Psoas muscle (tissue), 7 donors: ENCODE measurements at regions not wholly inside any gene's neighbourhood (a gene's known extent, or its start where the extent isn't known, plus 50 kb on each side); places are given as distances from the start of the nearest gene placed in this dataset.

ENCODE experiments used
- ATAC-seq, 4 donors: fragments of 200-7000 bp; cut with Tn5 transposase; one replicate each; pipeline ENCODE4 v1.9.1; 2020; ENCODE audit warnings: moderate library complexity in 3 of 4, mild to moderate bottlenecking in 2 of 4
- DNase-seq, 2 donors: peaks; one replicate each; pipeline ENCODE4 v3.0.0-alpha.2; 2020
- H3K27ac ChIP-seq: fragments of 200-600 bp; one replicate; pipeline ENCODE4 v1.8.0; 2022
- H3K27me3 ChIP-seq, 3 donors: fragments of 200-600 bp in 1 of 3; one replicate each; pipeline versions ENCODE4 v1.6.1 to v1.8.0; 2013 to 2022; ENCODE audit warnings: low read length in 2 of 3, mild to moderate bottlenecking in 2 of 3, moderate library complexity in 1 of 3; ENCODE audit not compliant: insufficient read depth in 3 of 3
- H3K36me3 ChIP-seq, 2 donors: fragments of 200-600 bp in 1 of 2; one replicate each; pipeline versions ENCODE4 v1.6.1 to v1.8.0; 2013 to 2022; ENCODE audit warnings: low read depth in 1 of 2, mild to moderate bottlenecking in 1 of 2, moderate library complexity in 1 of 2; ENCODE audit not compliant: insufficient read depth in 1 of 2
- H3K4me1 ChIP-seq: fragments of 200-600 bp; one replicate; pipeline ENCODE4 v1.8.0; 2022
- H3K4me3 ChIP-seq: fragments of 200-600 bp; one replicate; pipeline ENCODE4 v1.8.0; 2022; ENCODE audit warnings: mild to moderate bottlenecking
- H3K9me3 ChIP-seq: fragments of 200-600 bp; one replicate; pipeline ENCODE4 v1.8.0; 2022
- WGBS, 3 donors: extraction: QIAGEN DNeasy Blood & Tissue Kit; methylation state at CpG; one replicate each; pipeline versions ENCODE4 v1.1.6 to v1.1.7; 2013; 5-methylcytosine and 5-hydroxymethylcytosine counted together
- intact Hi-C, 2 donors: fragments of 100-400 bp; cut with DNase I; formaldehyde crosslinking; loops; one replicate each; pipeline versions ENCODE4 v1.11.0 to v1.14.2; 2022
- TF ChIP-seq, protein P1 (sequence below): fragments of 200-600 bp; IDR thresholded peaks from one replicate; pipeline ENCODE4 v1.8.0; 2022; ENCODE audit warnings: antibody characterized with exemption
- donor health status: healthy with polysubstance abuse.
- donor health status: DM: no; HTN: no; CAD: no; lungs with moderate emphysema.
- donor health status: Bipolar disorder and iron deficiency.
- donor health status: healthy.
- donor health status: DM: yes; HTN: yes; CAD: no.
- donor health status: DM: no; HTN: no; CAD: no.
- donor health status: DM: yes; HTN: yes; CAD: no.

DNA sequence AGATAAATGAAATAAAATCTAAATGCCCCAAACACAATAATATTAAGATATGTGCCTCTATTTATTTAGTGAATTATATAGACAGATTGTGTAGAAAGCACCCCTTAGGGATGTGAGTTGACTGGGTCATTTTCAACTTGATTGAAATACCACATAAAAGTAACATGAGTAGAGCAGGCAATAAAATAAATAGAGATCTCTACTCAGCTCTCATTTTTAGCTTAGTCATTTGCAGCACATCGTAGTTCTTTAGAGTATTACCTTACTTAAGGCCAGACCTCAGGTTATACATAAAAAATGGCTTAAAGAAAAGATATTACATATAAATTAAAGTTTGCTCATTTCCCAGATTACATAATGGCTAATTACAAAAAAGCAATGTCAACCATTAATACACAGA lies 1525.6 kb upstream of the PRR20A start:
- Histone ChIP-seq H3K9me3 (no peaks in the 10 kb centered on the region), H3K27ac (no peak overlapping the region), H3K4me3 (no peak overlapping the region), H3K27me3 (no peaks in the 10 kb centered on the region), H3K36me3 (no peaks in the 10 kb centered on the region), H3K4me1 (no peaks in the 10 kb centered on the region)
- DNase-seq (no peak), ATAC-seq (peak in 3 of 4 donors; percentile 49 to 75 (median 57))
- WGBS, 3 donors = 19 to 26% (median 22%) methylated on average over 1 of the region's 1 CpG
- TF ChIP-seq, protein P1, sequence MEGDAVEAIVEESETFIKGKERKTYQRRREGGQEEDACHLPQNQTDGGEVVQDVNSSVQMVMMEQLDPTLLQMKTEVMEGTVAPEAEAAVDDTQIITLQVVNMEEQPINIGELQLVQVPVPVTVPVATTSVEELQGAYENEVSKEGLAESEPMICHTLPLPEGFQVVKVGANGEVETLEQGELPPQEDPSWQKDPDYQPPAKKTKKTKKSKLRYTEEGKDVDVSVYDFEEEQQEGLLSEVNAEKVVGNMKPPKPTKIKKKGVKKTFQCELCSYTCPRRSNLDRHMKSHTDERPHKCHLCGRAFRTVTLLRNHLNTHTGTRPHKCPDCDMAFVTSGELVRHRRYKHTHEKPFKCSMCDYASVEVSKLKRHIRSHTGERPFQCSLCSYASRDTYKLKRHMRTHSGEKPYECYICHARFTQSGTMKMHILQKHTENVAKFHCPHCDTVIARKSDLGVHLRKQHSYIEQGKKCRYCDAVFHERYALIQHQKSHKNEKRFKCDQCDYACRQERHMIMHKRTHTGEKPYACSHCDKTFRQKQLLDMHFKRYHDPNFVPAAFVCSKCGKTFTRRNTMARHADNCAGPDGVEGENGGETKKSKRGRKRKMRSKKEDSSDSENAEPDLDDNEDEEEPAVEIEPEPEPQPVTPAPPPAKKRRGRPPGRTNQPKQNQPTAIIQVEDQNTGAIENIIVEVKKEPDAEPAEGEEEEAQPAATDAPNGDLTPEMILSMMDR = no peak
- intact Hi-C loops = no loop called here

- Histone ChIP-seq H3K36me3 (no peaks in the 10 kb centered on the region), H3K27ac (no peak overlapping the region), H3K4me1 (no peaks in the 10 kb centered on the region), H3K9me3 (no peaks in the 10 kb centered on the region), H3K4me3 (no peak overlapping the region), H3K27me3 (no peaks in the 10 kb centered on the region)
- no peak for DNase-seq
- intact Hi-C loops = no loop called here
- TF ChIP-seq, protein P1 = no peak
- ATAC-seq = no peak
- 86 to 88% (median 86%) methylated on average over 3 of the region's 3 CpGs for WGBS, 3 donors
Observed at GRCh38 chr13:55617241-55617640, 1523.5 kb upstream of the PRR20A start.

GRCh38 chr13:55627221-55627620 lies 1513.5 kb upstream of the PRR20A start:
- DNase-seq (no peak), ATAC-seq (no peak)
- whole genome bisulfite sequencing, 3 donors = 58 to 65% (median 62%) methylated on average over 2 of the region's 2 CpGs

GRCh38 chr13:55632402-55632801 lies 1508.3 kb upstream of the PRR20A start:
- intact Hi-C loops = no loop called here
- Histone ChIP-seq H3K4me3 (no peak overlapping the region), H3K4me1 (no peaks in the 10 kb centered on the region), H3K27ac (no peak overlapping the region), H3K27me3 (no peaks in the 10 kb centered on the region), H3K9me3 (peaks cover 3% of the 10 kb centered on the region), H3K36me3 (no peaks in the 10 kb centered on the region)
- DNase-seq (no peak), ATAC-seq (no peak)
- TF ChIP-seq, protein P1 = no peak

More at GRCh38 chr13:55627221-55627620, 1513.5 kb upstream of the PRR20A start:
- TF ChIP-seq, protein P1 = no peak
- no peaks in the 10 kb centered on the region for H3K4me1 ChIP-seq
- intact Hi-C loops = no loop called here
- no peak overlapping the region for H3K27ac ChIP-seq
- no peaks in the 10 kb centered on the region for H3K36me3 ChIP-seq
- no peak overlapping the region for H3K4me3 ChIP-seq
- H3K27me3 ChIP-seq = no peaks in the 10 kb centered on the region
- peaks cover 3% of the 10 kb centered on the region for H3K9me3 ChIP-seq

DNA sequence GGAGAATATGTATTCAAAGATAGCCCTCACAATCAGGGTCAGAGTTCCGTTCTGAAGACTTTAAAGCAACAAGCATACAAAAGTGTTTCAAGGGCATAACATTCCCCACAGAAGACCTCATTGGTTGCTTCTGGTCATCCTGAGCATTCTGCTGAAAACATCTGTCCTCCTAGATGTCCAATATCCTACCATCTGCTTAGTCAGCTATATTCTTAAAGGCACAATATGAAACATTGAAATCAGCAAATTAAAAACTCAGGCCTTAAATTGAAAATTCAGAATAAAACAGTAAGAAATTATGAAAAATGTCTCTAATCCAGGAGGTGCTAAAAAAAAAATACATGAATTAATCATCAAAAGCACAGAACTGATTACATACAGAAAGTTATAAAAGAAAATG lies 1491.2 kb upstream of the PRR20A start:
- Histone ChIP-seq H3K9me3 (no peaks in the 10 kb centered on the region), H3K27ac (no peak overlapping the region), H3K36me3 (no peaks in the 10 kb centered on the region), H3K27me3 (no peaks in the 10 kb centered on the region), H3K4me1 (no peaks in the 10 kb centered on the region), H3K4me3 (no peak overlapping the region)
- intact Hi-C loops = no loop called here
- ATAC-seq (no peak), DNase-seq (no peak)
- WGBS, 3 donors = 59 to 69% (median 60%) methylated on average over 1 of the region's 1 CpG
- TF ChIP-seq, protein P1 = no peak
